ENCODE measurements at regions not wholly inside any gene's neighbourhood (a gene's known extent, or its start where the extent isn't known, plus 50 kb on each side); places are given as distances from the start of the nearest gene placed in this dataset.

DNA sequence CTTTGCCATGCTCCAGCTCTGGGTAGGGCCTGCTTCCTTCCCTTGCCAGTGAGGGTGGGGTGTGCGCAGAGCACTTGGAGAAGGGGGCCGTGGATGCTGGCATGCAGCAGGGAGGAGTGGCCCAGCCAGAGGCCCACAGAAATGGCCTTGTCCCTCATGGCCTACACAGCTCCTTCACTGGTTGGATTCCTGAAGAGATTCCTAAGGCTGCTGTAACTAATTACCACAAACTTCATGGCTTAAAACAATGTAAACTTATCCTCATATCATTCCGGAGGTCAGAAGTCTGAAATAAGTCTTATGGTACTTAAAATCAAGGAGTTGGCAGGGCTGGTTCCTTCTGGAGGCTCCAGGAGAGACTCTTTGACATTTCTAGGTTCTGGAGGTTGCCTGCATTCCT lies 195.2 kb downstream of the GLI2 start:
- Histone ChIP-seq H2AFZ (ENCODE audit: low read depth, low read length) (no peak overlapping the region), H3K9me2 (ENCODE audit: insufficient read depth, low read length) (no peaks in the 10 kb centered on the region), H3K27ac (ENCODE audit: low read length) (no peak overlapping the region), H3K4me2 (ENCODE audit: low read length) (no peak overlapping the region), H3K4me3 (ENCODE audit: low read length) (no peak overlapping the region), H3F3A (ENCODE audit: insufficient read depth, low read length, poor library complexity, severe bottlenecking) (no peaks in the 10 kb centered on the region), H3K9ac (ENCODE audit: low read length) (no peak overlapping the region), H4K20me1 (ENCODE audit: insufficient read depth) (no peaks in the 10 kb centered on the region), H3K79me2 (replicated peaks; ENCODE audit: insufficient read depth, low read length) (no peaks in the 10 kb centered on the region), H3K9me3 (ENCODE audit: low read length) (no peaks in the 10 kb centered on the region), H3K27me3 (ENCODE audit: insufficient read depth, low read depth, low read length) (no peaks in the 10 kb centered on the region), H3K36me3 (ENCODE audit: insufficient read depth, low read length) (no peaks in the 10 kb centered on the region)
- TF ChIP-seq, protein P1, sequence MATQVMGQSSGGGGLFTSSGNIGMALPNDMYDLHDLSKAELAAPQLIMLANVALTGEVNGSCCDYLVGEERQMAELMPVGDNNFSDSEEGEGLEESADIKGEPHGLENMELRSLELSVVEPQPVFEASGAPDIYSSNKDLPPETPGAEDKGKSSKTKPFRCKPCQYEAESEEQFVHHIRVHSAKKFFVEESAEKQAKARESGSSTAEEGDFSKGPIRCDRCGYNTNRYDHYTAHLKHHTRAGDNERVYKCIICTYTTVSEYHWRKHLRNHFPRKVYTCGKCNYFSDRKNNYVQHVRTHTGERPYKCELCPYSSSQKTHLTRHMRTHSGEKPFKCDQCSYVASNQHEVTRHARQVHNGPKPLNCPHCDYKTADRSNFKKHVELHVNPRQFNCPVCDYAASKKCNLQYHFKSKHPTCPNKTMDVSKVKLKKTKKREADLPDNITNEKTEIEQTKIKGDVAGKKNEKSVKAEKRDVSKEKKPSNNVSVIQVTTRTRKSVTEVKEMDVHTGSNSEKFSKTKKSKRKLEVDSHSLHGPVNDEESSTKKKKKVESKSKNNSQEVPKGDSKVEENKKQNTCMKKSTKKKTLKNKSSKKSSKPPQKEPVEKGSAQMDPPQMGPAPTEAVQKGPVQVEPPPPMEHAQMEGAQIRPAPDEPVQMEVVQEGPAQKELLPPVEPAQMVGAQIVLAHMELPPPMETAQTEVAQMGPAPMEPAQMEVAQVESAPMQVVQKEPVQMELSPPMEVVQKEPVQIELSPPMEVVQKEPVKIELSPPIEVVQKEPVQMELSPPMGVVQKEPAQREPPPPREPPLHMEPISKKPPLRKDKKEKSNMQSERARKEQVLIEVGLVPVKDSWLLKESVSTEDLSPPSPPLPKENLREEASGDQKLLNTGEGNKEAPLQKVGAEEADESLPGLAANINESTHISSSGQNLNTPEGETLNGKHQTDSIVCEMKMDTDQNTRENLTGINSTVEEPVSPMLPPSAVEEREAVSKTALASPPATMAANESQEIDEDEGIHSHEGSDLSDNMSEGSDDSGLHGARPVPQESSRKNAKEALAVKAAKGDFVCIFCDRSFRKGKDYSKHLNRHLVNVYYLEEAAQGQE (IDR thresholded peaks at IDR 0.05; ENCODE audit: borderline replicate concordance) = no peak

DNA sequence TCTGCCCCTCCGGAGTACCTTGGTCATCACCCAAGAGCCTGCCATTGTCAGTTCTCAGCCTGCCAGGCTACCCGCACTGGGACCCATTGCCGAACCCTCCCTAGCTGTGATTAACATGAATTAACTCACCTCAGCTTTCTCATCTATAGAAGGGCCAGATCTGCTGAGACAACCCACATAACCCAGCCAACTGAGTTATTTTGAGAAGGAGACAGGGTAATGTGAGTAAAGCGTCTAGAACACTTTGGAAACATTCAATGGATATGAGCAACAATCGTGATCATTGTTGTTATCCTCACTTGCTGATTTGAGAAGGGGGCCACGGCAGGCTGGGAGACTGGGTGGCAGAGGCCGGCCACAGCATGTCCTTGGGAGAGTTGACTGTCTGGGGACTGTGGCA lies 196.8 kb downstream of the GLI2 start:
- no peaks in the 10 kb centered on the region for H4K20me1 ChIP-seq (ENCODE audit: insufficient read depth)
- no peak overlapping the region for H2AFZ ChIP-seq (ENCODE audit: low read depth, low read length)
- no peak overlapping the region for H3K4me3 ChIP-seq (ENCODE audit: low read length)
- H3K9me2 ChIP-seq (ENCODE audit: insufficient read depth, low read length) = no peaks in the 10 kb centered on the region
- TF ChIP-seq RAD21 (conservative IDR thresholded peaks at IDR 0.05) (no peak), TAF1 (IDR thresholded peaks at IDR 0.05; ENCODE audit: low read depth) (no peak), SMC3 (conservative IDR thresholded peaks at IDR 0.05; ENCODE audit: poor library complexity) (no peak), EZH2 (IDR thresholded peaks at IDR 0.05; ENCODE audit: borderline replicate concordance, insufficient read depth, low read length, poor library complexity, severe bottlenecking) (no peak), EP300 (conservative IDR thresholded peaks at IDR 0.05; ENCODE audit: poor library complexity, severe bottlenecking) (no peak)
- H3K9me3 ChIP-seq (ENCODE audit: low read length) = no peaks in the 10 kb centered on the region
- no peak overlapping the region for H3K4me2 ChIP-seq (ENCODE audit: low read length)
- H3F3A ChIP-seq (ENCODE audit: insufficient read depth, low read length, poor library complexity, severe bottlenecking) = no peaks in the 10 kb centered on the region
- no peaks in the 10 kb centered on the region for H3K79me2 ChIP-seq (replicated peaks; ENCODE audit: insufficient read depth, low read length)
- no peak overlapping the region for H3K9ac ChIP-seq (ENCODE audit: low read length)
- H3K27me3 ChIP-seq (ENCODE audit: insufficient read depth, low read depth, low read length) = no peaks in the 10 kb centered on the region
- H3K36me3 ChIP-seq (ENCODE audit: insufficient read depth, low read length) = no peaks in the 10 kb centered on the region
- H3K27ac ChIP-seq (ENCODE audit: low read length) = no peak overlapping the region

DNA sequence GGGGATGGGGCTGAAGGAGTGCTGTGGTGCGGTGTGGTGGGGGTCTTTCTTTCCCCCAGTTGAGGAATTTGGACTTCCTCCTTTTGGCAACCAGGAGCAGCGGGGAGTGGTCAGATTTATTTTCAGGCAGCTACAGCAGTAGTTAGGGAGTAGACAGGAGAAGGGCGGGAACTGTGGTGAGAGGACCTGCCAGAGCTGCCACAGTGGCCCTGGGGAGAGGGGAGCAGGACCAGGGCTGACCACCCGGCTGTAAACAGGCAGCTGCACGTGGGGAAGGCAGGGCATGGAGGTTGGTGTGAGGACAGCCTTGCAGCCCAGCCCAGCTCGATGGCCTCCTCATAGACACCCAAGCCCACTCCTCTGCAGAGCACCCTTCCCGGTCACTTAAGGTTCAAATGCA lies 197.2 kb downstream of the GLI2 start:
- no peak overlapping the region for H2AFZ ChIP-seq (ENCODE audit: low read depth, low read length)
- no peak overlapping the region for H3K9ac ChIP-seq (ENCODE audit: low read length)
- H4K20me1 ChIP-seq (ENCODE audit: insufficient read depth) = no peaks in the 10 kb centered on the region
- no peaks in the 10 kb centered on the region for H3K36me3 ChIP-seq (ENCODE audit: insufficient read depth, low read length)
- no peaks in the 10 kb centered on the region for H3K79me2 ChIP-seq (replicated peaks; ENCODE audit: insufficient read depth, low read length)
- H3F3A ChIP-seq (ENCODE audit: insufficient read depth, low read length, poor library complexity, severe bottlenecking) = no peaks in the 10 kb centered on the region
- H3K27ac ChIP-seq (ENCODE audit: low read length) = no peak overlapping the region
- H3K9me2 ChIP-seq (ENCODE audit: insufficient read depth, low read length) = no peaks in the 10 kb centered on the region
- TF ChIP-seq, protein P2, sequence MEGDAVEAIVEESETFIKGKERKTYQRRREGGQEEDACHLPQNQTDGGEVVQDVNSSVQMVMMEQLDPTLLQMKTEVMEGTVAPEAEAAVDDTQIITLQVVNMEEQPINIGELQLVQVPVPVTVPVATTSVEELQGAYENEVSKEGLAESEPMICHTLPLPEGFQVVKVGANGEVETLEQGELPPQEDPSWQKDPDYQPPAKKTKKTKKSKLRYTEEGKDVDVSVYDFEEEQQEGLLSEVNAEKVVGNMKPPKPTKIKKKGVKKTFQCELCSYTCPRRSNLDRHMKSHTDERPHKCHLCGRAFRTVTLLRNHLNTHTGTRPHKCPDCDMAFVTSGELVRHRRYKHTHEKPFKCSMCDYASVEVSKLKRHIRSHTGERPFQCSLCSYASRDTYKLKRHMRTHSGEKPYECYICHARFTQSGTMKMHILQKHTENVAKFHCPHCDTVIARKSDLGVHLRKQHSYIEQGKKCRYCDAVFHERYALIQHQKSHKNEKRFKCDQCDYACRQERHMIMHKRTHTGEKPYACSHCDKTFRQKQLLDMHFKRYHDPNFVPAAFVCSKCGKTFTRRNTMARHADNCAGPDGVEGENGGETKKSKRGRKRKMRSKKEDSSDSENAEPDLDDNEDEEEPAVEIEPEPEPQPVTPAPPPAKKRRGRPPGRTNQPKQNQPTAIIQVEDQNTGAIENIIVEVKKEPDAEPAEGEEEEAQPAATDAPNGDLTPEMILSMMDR (IDR thresholded peaks at IDR 0.05; ENCODE audit: poor library complexity, severe bottlenecking) = no peak
- TF ChIP-seq POLR2AphosphoS5 (IDR thresholded peaks at IDR 0.05) (no peak), SMC3 (conservative IDR thresholded peaks at IDR 0.05; ENCODE audit: poor library complexity) (no peak), TAF1 (IDR thresholded peaks at IDR 0.05; ENCODE audit: low read depth) (no peak), EZH2 (IDR thresholded peaks at IDR 0.05; ENCODE audit: borderline replicate concordance, insufficient read depth, low read length, poor library complexity, severe bottlenecking) (no peak), MXI1 (conservative IDR thresholded peaks at IDR 0.05; ENCODE audit: poor library complexity, severe bottlenecking) (no peak), EP300 (conservative IDR thresholded peaks at IDR 0.05; ENCODE audit: poor library complexity, severe bottlenecking) (no peak), RAD21 (conservative IDR thresholded peaks at IDR 0.05) (no peak)
- TF ChIP-seq, protein P1 (IDR thresholded peaks at IDR 0.05; ENCODE audit: borderline replicate concordance) = no peak
- no peaks in the 10 kb centered on the region for H3K27me3 ChIP-seq (ENCODE audit: insufficient read depth, low read depth, low read length)
- H3K4me2 ChIP-seq (ENCODE audit: low read length) = no peak overlapping the region
- no peak overlapping the region for H3K4me3 ChIP-seq (ENCODE audit: low read length)
- H3K9me3 ChIP-seq (ENCODE audit: low read length) = no peaks in the 10 kb centered on the region

Data from neural cell (in vitro differentiated cells).